ENCODE measurements at regions not wholly inside any gene's neighbourhood (a gene's known extent, or its start where the extent isn't known, plus 50 kb on each side); places are given as distances from the start of the nearest gene placed in this dataset.

GRCh38 chr1:105909811-105910210 lies 1146.7 kb upstream of the PRMT6 start:
- no peak overlapping the region for H2AFZ ChIP-seq (ENCODE audit: control insufficient read depth, low read depth, low read length)
- WGBS (ENCODE audit: insufficient coverage, insufficient replicate concordance, low lambda C conversion rate, missing lambda C conversion rate), result 10% methylated on average over 2 of the region's 2 CpGs
- CTCF ChIA-PET, result interaction anchor here (1.1 kb wide), 1 partner anchor 14 kb away, joined by 3 read pairs; no protein-coding TSS in a partner anchor
- no peaks in the 10 kb centered on the region for H3K79me2 ChIP-seq (ENCODE audit: control insufficient read depth, insufficient read depth, low read length)
- TF ChIP-seq NBN (IDR thresholded peaks at IDR 0.05) (no peak), CTCF (IDR thresholded peaks at IDR 0.05 in 2 of 3, conservative IDR thresholded peaks at IDR 0.05 in 1 of 3; ENCODE audit: control insufficient read depth in 2 of 3, extremely low read depth in 1 of 3, insufficient read depth in 1 of 3, low read depth in 3 of 3, low read length in 3 of 3) (peak; percentile 6 to 19 (median 7); a peak in 1 of 6 replicates)
- RAD21 ChIA-PET (ENCODE audit: unreplicated experiment), result no interaction called here
- no TSS peak for BruUV-seq (replicated peaks)
- DNase-seq (ENCODE audit: low read depth, low spot score) (no peak), FAIRE-seq (no peak), ATAC-seq (peak; percentile 53; the same call in 1 of the 3 replicates)
- H3K27ac ChIP-seq (ENCODE audit: control insufficient read depth, insufficient read depth), result no peak overlapping the region
- H3K27me3 ChIP-seq (replicated peaks in 1 of 2; ENCODE audit: control insufficient read depth in 2 of 2, insufficient read depth in 2 of 2, low read length in 1 of 2), result no peaks in the 10 kb centered on the region
- no peaks in the 10 kb centered on the region for H3K9me3 ChIP-seq (replicated peaks; ENCODE audit: control insufficient read depth, insufficient read depth, low read length)
- H3K4me2 ChIP-seq (ENCODE audit: control insufficient read depth, insufficient read depth), result no peak overlapping the region
- H3K4me3 ChIP-seq, result no peak overlapping the region
- in situ Hi-C loops (cut with MboI) (no loop called here), intact Hi-C loops (cut with micrococcal nuclease; ENCODE audit: unreplicated experiment) (no loop called here)
- H3K4me1 ChIP-seq (ENCODE audit: control insufficient read depth, insufficient read depth, low read length), result no peaks in the 10 kb centered on the region
- POLR2A ChIA-PET, result no interaction called here
- no peaks in the 10 kb centered on the region for H3K36me3 ChIP-seq (ENCODE audit: control insufficient read depth in 2 of 2, insufficient read depth in 2 of 2, low read length in 1 of 2)
- SMC1A ChIA-PET (ENCODE audit: uncharacterized antibody, unreplicated experiment), result no interaction called here
- no peak overlapping the region for H3K9ac ChIP-seq (ENCODE audit: control insufficient read depth, insufficient read depth, low read length)
- H4K20me1 ChIP-seq (ENCODE audit: control insufficient read depth, insufficient read depth), result no peaks in the 10 kb centered on the region

- SMC1A ChIA-PET (ENCODE audit: uncharacterized antibody, unreplicated experiment), result interaction anchor here (1.1 kb wide), 1 partner anchor 150 kb away, joined by 3 read pairs; no protein-coding TSS in a partner anchor
- RAD21 ChIA-PET (ENCODE audit: unreplicated experiment), result no interaction called here
- H3K27me3 ChIP-seq (replicated peaks in 1 of 2; ENCODE audit: control insufficient read depth in 2 of 2, insufficient read depth in 2 of 2, low read length in 1 of 2), result no peaks in the 10 kb centered on the region
- intact Hi-C loops (cut with micrococcal nuclease; ENCODE audit: unreplicated experiment) (no loop called here), in situ Hi-C loops (cut with MboI) (no loop called here)
- DNase-seq (ENCODE audit: low read depth, low spot score), result no peak
- CTCF ChIA-PET, result interaction anchor here (1.6 kb wide), 1 partner anchor 121 kb away, joined by 3 read pairs; no protein-coding TSS in a partner anchor
- H3K4me1 ChIP-seq (ENCODE audit: control insufficient read depth, insufficient read depth, low read length), result no peaks in the 10 kb centered on the region
- H3K79me2 ChIP-seq (ENCODE audit: control insufficient read depth, insufficient read depth, low read length), result no peaks in the 10 kb centered on the region
- no peak overlapping the region for H3K4me2 ChIP-seq (ENCODE audit: control insufficient read depth, insufficient read depth)
- no peaks in the 10 kb centered on the region for H3K9me3 ChIP-seq (replicated peaks; ENCODE audit: control insufficient read depth, insufficient read depth, low read length)
- BruUV-seq (replicated peaks), result no TSS peak
- POLR2A ChIA-PET, result no interaction called here
- WGBS (ENCODE audit: insufficient coverage, insufficient replicate concordance, low lambda C conversion rate, missing lambda C conversion rate), result 19% methylated on average over 5 of the region's 5 CpGs
- no peak overlapping the region for H3K4me3 ChIP-seq
- ATAC-seq, result no peak
- no peaks in the 10 kb centered on the region for H3K36me3 ChIP-seq (ENCODE audit: control insufficient read depth in 2 of 2, insufficient read depth in 2 of 2, low read length in 1 of 2)
- H3K27ac ChIP-seq (ENCODE audit: control insufficient read depth, insufficient read depth), result no peak overlapping the region
- FAIRE-seq, result no peak
- no peak overlapping the region for H2AFZ ChIP-seq (ENCODE audit: control insufficient read depth, low read depth, low read length)
- H4K20me1 ChIP-seq (ENCODE audit: control insufficient read depth, insufficient read depth), result no peaks in the 10 kb centered on the region
- TF ChIP-seq DPF2 (IDR thresholded peaks at IDR 0.05) (no peak), E2F8 (IDR thresholded peaks at IDR 0.05; ENCODE audit: low read depth, partially characterized antibody) (no peak), NR2C2 (IDR thresholded peaks at IDR 0.05; ENCODE audit: borderline replicate concordance, control insufficient read depth, insufficient read length, low read depth) (no peak), NFIC (IDR thresholded peaks at IDR 0.05; ENCODE audit: low read depth, low read length) (no peak), IRF5 (IDR thresholded peaks at IDR 0.05; ENCODE audit: borderline replicate concordance) (no peak), SREBF1 (IDR thresholded peaks at IDR 0.05; ENCODE audit: low read length) (no peak), ZNF207 (IDR thresholded peaks at IDR 0.05; ENCODE audit: borderline replicate concordance) (no peak)
- no peak overlapping the region for H3K9ac ChIP-seq (ENCODE audit: control insufficient read depth, insufficient read depth, low read length)
Observed at GRCh38 chr1:105914403-105914802, 1142.1 kb upstream of the PRMT6 start.

Measured in GM12878 (cell line).